Ecto neural progenitor cell (in vitro differentiated cells): ENCODE measurements at regions not wholly inside any gene's neighbourhood (a gene's known extent, or its start where the extent isn't known, plus 50 kb on each side); places are given as distances from the start of the nearest gene placed in this dataset.
"Not testable (repeated sequence)": the region's sequence is repeated elsewhere in the genome, so short reads cannot be mapped to it uniquely, and the experiment has no call there.

ENCODE experiments used
- DNase-seq: peaks from one replicate; pipeline ENCODE4 v3.0.0-alpha.2; 2018; ENCODE audit warnings: low spot score

DNA sequence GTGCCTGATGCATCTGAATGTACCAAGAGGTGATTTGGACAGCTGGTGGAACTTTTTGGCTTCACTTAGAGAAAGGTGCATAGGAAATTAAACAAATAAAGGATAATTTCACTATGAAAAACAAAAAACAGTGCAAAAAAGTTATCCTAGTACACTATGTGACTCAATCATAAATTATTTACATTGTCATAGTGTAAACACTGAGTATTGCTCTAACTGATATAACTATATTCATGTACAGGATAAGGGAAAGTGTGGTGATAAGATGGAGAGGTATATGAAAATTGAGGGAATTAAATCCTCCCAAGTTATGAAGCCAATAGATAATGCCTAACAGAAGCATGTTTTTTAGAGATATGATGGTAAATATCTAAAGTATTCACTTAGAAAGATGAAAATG lies 50.2 kb upstream of the CPNE4 start:
- DNase-seq, result no peak

DNA sequence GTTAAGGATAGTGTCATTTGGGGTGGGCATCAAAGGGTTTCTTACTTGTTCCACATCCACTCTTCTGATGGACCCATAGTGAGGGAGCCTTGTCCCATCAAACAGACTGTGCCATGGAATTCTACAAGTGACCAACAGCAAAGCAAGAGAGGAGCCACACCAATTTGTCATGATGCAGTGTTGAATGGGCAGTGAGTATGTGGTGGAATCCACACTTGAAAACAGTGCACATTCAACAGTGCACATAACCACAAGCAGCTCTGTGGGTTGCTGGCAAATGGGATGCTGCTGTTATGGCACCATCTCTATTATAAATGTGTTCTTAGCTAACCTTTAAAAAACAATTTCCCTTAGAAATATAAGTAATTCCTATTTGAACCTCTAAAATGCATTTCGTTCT lies 52.5 kb upstream of the CPNE4 start:
- no peak for DNase-seq

DNA sequence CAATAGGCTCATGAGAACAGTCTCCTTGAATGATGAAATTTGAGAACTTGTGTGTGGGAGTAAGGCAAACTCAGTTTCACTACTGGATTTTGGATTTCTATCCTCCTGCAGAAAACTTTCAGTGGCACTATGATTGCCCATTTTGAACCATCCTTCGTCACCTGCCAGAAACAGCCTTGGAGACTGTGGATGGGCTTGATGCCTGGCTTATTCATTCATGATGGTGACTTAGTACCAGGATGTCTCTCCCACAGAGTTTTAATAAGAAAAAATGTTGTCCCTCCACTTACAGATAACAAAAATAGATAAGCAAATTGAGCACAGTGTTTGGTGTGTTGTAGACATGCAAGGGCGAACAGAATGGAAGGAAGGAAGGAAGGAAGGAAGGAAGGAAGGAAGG lies 53.5 kb upstream of the CPNE4 start:
- no peak for DNase-seq

- no peak for DNase-seq
Measured at GRCh38 chr3:132090921-132091320, 56.1 kb upstream of the CPNE4 start.

- DNase-seq, result no peak
Measured at GRCh38 chr3:132116601-132117000, 81.8 kb upstream of the CPNE4 start.

DNA sequence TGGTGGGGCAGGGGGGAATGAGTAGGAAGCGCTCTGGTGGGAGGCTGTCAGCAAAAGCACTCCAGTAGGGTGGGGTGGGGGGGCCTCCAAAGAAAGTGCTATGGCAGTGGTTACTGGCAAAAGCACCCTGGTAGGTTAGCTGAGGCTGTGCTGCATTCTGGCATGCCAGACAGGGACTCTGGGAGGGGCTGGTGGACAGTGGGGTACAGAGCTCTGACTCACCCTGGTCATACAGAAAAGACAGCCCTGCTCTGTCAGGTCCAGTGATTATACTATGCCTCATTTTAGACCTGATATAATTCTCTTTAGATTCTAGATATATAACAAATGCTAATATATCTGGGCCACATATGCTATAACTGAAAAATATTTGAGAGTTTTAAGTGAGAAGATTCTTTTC lies 82.8 kb upstream of the CPNE4 start:
- no peak for DNase-seq

GRCh38 chr3:132119531-132119930 lies 84.7 kb upstream of the CPNE4 start:
- DNase-seq, result no peak

DNA sequence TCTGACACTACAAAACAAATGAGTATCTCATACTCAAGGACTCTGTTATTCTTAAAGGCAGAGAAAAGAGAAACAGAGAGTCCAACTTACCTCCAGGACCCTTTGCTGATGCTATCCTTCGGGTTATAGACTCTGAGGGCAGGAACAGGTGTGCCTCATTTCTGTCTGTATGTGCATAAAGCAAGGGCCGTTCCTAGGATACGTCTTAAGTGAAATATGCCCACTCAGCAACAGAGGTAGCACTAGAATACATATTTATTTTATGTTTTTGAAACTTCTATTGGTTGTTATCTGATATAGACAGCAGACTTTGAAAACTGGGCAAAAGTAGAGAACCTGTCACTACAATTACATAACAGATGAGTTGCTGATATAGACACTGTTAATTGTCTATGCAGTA lies 89.3 kb upstream of the CPNE4 start:
- DNase-seq, result no peak

DNA sequence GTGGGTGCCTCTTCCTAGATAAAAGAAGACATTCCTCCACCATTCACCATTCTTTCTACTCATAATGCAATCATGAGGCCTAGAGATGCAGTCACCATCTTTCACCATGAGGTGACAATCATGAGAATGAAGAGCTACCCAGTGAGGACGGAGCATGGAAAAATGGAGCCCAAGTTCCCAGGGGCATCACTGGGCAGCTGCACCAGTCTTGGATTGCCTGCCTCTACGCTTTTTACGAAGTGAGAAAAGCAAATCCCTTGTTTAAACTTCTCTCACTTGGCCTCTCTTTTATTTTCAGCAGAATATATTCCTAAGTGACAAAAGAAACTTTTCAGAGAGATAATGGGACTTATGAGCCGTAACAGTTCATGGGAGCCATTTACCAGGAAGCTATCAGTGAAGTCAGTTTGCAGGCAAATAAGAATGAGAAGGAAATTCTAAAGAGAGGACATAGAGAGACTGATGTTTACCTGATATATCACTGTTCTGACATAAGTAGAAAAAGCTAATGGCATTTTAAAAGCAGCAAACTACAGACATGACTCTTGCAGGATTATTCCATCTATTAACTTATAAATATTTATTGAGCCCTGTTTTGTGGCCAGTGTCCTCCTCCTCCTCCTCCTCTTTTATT lies 90.0 kb upstream of the CPNE4 start:
- no peak for DNase-seq

- DNase-seq, result no peak
Measured at GRCh38 chr3:132134611-132135010, 99.8 kb upstream of the CPNE4 start.

DNA sequence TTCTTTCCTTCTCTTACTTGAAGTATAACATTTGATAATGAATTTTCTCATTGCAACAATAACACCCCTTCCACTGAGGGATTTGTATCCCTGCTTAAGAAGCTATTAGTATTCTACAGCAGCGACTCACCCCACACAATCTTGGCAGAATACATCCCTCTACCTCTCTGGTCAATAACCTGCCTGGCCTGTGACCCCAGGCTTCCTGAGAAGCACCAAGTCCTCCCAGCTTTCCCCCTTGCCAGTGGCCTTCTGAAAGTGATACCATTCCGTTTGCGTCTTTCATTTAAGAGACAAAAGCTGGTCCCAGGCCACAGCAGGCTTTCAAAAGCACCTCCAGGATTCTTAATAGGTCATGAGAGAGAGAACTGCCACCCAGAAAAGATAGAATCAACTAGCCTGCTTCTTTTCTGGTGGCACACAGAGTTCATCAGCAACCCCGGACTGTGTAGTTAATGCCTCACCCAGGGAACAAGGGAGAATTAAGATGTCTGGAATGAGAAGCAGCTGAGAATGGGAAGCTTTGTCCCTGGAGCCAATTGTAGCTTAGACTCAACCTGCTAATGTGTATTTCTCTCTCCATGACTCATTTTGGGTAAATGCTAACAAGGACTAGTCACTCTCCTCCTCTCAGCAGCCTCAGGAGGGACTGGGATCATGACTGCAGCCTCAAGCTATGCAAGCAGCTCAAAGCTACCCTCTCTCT lies 101.0 kb upstream of the CPNE4 start:
- DNase-seq, result no peak

- DNase-seq, result no peak
Measured at GRCh38 chr3:132136334-132136716, 101.5 kb upstream of the CPNE4 start.

DNA sequence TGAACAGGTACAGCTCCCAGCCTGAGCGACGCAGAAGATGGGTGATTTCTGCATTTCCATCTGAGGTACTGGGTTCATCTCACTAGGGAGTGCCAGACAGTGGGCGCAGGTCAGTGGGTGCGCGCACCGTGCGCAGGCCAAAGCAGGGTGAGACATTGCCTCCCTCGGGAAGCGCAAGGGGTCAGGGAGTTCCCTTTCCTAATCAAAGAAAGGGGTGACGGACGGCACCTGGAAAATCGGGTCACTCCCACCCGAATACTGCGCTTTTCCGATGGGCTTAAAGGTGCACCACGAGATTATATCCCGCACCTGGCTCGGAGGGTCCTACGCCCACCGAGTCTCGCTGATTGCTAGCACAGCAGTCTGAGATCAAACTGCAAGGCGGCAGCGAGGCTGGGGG lies 102.1 kb upstream of the CPNE4 start:
- DNase-seq, result not testable (repeated sequence)

- no peak for DNase-seq
Measured at GRCh38 chr3:132145833-132146232, 111.0 kb upstream of the CPNE4 start.

DNA sequence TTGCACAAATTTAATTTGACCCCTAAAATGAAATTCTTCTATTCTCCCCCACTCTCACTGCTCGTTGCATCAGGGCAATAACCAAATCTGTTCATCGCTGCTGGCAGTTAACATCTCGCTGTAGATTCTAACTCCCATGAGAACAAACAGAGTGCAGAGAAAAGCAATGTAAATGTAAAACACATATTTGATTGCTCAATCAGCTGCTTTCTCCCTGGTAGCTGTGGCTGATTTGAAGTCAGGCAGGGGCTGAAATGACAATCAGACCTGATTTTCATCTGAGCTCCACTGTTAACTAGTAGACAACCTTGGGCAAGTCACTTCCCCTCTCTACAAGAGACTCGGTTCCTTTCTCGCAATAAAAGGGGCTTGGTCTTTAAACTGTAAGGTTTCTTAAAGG lies 119.8 kb upstream of the CPNE4 start:
- no peak for DNase-seq

GRCh38 chr3:132159145-132159544 lies 124.3 kb upstream of the CPNE4 start:
- no peak for DNase-seq

GRCh38 chr3:132160198-132160597 lies 125.4 kb upstream of the CPNE4 start:
- DNase-seq, result no peak

DNA sequence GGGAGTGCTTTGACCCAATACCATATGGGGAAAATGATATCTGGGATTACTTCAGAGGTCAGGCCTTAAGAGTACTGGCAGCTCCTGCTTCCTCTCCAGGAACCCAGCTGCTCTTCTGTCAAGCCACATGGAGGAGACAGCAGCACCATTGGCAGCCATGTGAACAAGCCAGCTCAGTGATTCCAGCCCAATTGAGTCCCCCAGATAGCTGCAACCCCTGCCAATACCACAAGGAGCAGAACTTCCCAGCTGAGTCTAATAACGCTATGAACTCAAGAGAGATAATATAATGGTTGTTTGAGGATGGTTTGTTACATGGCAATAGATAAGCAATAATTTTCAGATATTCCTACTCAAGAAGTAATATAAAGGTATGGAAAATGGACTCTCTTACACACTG lies 126.8 kb upstream of the CPNE4 start:
- no peak for DNase-seq

- no peak for DNase-seq
Measured at GRCh38 chr3:132164469-132165092, 129.8 kb upstream of the CPNE4 start.

- no peak for DNase-seq
Measured at GRCh38 chr3:132167870-132168269, 133.1 kb upstream of the CPNE4 start.

- no peak for DNase-seq
Measured at GRCh38 chr3:132174500-132174899, 139.7 kb upstream of the CPNE4 start.

- no peak for DNase-seq
Measured at GRCh38 chr3:132180337-132180791, 136.8 kb upstream of the ACP3 start.

- no peak for DNase-seq
Measured at GRCh38 chr3:132183811-132184210, 133.4 kb upstream of the ACP3 start.

DNA sequence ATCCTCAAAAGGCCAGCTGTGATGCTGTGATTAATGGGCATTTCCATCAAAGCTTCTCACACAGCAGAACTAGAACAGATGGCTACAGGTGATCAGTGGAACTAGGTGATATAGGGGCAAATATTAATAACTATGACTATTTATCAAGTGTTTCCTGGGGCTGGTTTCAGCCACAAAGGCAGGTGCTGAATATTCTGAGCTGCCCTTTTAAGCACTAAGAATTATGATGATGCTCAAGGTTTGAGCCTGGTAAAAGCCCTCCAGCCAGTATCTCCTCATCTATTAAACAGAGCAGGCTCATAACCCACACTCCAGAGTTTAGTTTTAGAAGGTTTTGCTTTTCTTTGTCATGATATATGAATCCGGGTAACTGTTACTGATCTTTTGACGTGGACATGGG lies 129.5 kb upstream of the ACP3 start:
- no peak for DNase-seq
